ENCODE measurements at regions not wholly inside any gene's neighbourhood (a gene's known extent, or its start where the extent isn't known, plus 50 kb on each side); places are given as distances from the start of the nearest gene placed in this dataset.

GRCh38 chr1:195130598-195130997, 1477.6 kb downstream of the KCNT2 start:
- no peak for TF ChIP-seq ZFX (IDR thresholded peaks at IDR 0.05; ENCODE audit: borderline replicate concordance)
- TF ChIP-seq CTCF (IDR thresholded peaks at IDR 0.05) = no peak

Measured in 22Rv1 (cell line).